Tibial nerve (tissue), 4 donors: ENCODE measurements at regions not wholly inside any gene's neighbourhood (a gene's known extent, or its start where the extent isn't known, plus 50 kb on each side); places are given as distances from the start of the nearest gene placed in this dataset.

ENCODE experiments used
- DNase-seq, 2 donors: peaks; one replicate each; pipeline ENCODE4 v3.0.0-alpha.2; 2019; ENCODE audit warnings: low spot score in 2 of 2
- H3K27ac ChIP-seq, 4 donors: fragments of 200-600 bp; sonication (generic) in 3 of 4; one replicate each; pipeline ENCODE4 v1.5.1; 2017 to 2019; ENCODE audit warnings: mild to moderate bottlenecking in 1 of 4
- H3K27me3 ChIP-seq, 2 donors: fragments of 200-600 bp; sonication (generic) in 1 of 2; one replicate each; pipeline versions ENCODE4 v1.5.1 to v1.6.0; 2017 to 2019
- H3K36me3 ChIP-seq, 3 donors: fragments of 200-600 bp; sonication (generic); one replicate each; pipeline ENCODE4 v1.5.1; 2018 to 2019
- H3K4me1 ChIP-seq, 4 donors: fragments of 200-600 bp; sonication (generic) in 3 of 4; one replicate each; pipeline ENCODE4 v1.5.1; 2017 to 2019
- H3K4me3 ChIP-seq, 4 donors: fragments of 200-600 bp; sonication (generic) in 3 of 4; one replicate each; pipeline ENCODE4 v1.5.1; 2017 to 2019; ENCODE audit warnings: mild to moderate bottlenecking in 1 of 4, moderate library complexity in 1 of 4
- H3K9me3 ChIP-seq, 4 donors: fragments of 200-600 bp; sonication (generic) in 3 of 4; one replicate each; pipeline ENCODE4 v1.5.1; 2017 to 2019
- EP300 ChIP-seq, 2 donors: sonication (generic); formaldehyde crosslinking; IDR thresholded peaks; one replicate each; pipeline ENCODE4 v1.6.1; 2017; ENCODE audit warnings: antibody characterized with exemption in 2 of 2, mild to moderate bottlenecking in 1 of 2
- POLR2A ChIP-seq, 2 donors: fragments of 450-650 bp; IDR thresholded peaks; one replicate each; pipeline ENCODE4 v1.6.1; 2017; ENCODE audit warnings: antibody characterized with exemption in 2 of 2, mild to moderate bottlenecking in 2 of 2, moderate library complexity in 2 of 2
- WGBS, 2 donors: methylation state at CpG; one replicate each; pipeline ENCODE4 v1.1.5; 2018; 5-methylcytosine and 5-hydroxymethylcytosine counted together
- TF ChIP-seq, protein P1 (sequence below), 5 experiments: fragments of 200-600 bp in 3 of 5; fragments of 450-650 bp in 2 of 5; sonication (generic) in 3 of 5; IDR thresholded peaks; one replicate each; pipeline ENCODE4 v1.5.1; 2016 to 2019; ENCODE audit warnings: antibody characterized with exemption in 5 of 5, mild to moderate bottlenecking in 3 of 5, moderate library complexity in 2 of 5

DNA sequence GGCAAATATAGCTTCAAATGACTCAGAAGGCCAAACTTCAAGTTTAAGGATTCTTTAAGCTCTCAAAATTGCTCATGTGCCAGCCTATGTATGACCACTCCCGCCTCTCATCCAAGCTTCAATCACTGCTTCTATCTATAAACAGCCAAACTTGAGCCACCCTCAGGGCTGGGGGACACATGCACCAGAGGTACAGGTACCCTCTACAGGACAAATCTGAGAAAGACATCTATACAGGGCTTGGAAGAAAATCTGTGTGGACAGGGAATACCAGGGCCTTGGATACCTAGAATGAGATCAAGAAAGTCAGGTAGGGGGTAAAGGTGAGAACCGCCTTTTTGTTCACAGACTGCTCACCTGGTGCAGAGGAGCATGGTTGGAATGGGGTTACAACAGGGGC is 217.9 kb downstream of the ATPSCKMT start:
- no peaks in the 10 kb centered on the region for H3K27me3 ChIP-seq
- H3K36me3 ChIP-seq = no peaks in the 10 kb centered on the region
- WGBS, 2 donors = 89 to 93% methylated on average over 2 of the region's 2 CpGs
- TF ChIP-seq, protein P1, sequence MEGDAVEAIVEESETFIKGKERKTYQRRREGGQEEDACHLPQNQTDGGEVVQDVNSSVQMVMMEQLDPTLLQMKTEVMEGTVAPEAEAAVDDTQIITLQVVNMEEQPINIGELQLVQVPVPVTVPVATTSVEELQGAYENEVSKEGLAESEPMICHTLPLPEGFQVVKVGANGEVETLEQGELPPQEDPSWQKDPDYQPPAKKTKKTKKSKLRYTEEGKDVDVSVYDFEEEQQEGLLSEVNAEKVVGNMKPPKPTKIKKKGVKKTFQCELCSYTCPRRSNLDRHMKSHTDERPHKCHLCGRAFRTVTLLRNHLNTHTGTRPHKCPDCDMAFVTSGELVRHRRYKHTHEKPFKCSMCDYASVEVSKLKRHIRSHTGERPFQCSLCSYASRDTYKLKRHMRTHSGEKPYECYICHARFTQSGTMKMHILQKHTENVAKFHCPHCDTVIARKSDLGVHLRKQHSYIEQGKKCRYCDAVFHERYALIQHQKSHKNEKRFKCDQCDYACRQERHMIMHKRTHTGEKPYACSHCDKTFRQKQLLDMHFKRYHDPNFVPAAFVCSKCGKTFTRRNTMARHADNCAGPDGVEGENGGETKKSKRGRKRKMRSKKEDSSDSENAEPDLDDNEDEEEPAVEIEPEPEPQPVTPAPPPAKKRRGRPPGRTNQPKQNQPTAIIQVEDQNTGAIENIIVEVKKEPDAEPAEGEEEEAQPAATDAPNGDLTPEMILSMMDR (IDR thresholded peaks at IDR 0.05) = no peak
- TF ChIP-seq POLR2A (IDR thresholded peaks at IDR 0.05) (no peak), EP300 (IDR thresholded peaks at IDR 0.05) (no peak)
- H3K27ac ChIP-seq = no peak overlapping the region
- no peak for DNase-seq
- H3K4me1 ChIP-seq = no peaks in the 10 kb centered on the region
- H3K4me3 ChIP-seq = no peak overlapping the region
- peaks cover 0 to 28% (median 3%) of the 10 kb centered on the region in 4 donors for H3K9me3 ChIP-seq

DNA sequence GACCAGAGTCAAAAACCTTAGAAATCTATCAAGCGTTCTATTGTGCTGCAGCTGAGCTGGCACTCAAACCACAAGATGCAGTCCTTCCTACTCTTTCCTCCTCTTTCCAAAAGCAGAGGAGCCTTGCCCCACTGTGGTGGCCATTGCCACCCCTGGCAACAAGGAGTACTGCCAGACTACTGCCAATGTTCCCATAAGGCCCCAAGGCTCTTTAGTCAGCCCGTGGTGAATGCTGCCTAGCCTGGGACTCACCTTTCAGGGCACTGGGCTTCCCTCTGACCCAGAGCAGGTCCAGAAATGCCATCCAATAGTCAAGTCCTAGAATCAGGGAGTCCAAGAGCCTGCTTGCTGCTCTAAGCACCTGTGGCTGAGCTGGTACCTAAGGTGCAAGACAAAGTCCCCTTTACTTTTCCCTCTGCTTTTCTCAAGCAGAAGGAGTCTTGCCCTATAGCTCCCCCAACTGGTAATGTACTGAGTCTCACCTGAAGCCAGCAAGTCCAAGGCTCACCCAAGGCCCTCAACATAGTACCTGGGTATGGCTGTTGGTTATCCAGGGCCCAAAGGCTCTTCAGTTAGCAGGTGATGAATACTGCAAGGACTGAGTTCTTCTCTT is 219.4 kb downstream of the ATPSCKMT start:
- no peaks in the 10 kb centered on the region for H3K27me3 ChIP-seq
- no peak for DNase-seq
- H3K36me3 ChIP-seq = no peaks in the 10 kb centered on the region
- no peak overlapping the region for H3K27ac ChIP-seq
- TF ChIP-seq POLR2A (IDR thresholded peaks at IDR 0.05) (no peak), EP300 (IDR thresholded peaks at IDR 0.05) (no peak)
- WGBS, 2 donors = 77 to 83% methylated on average over 2 of the region's 2 CpGs
- H3K4me3 ChIP-seq = no peak overlapping the region
- no peaks in the 10 kb centered on the region for H3K4me1 ChIP-seq
- H3K9me3 ChIP-seq = peaks cover 0 to 41% (median 3%) of the 10 kb centered on the region in 4 donors

DNA sequence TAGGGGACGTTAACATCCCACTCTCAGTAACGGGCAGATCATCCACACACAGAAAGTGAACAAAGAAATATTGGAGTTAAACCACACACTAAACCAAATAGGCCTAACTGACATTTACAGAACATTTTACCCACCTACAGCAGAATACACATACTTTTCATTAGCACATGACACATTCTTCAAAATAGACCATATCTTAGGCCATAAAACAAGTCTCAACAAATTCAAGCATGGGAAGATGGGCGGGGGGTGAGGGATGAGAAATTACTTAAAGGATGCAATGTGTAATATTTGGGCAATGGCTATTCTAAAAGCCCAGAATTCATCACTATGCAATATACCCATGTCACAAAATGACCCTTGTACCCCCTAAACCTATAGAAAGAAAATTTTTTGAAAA is 226.2 kb downstream of the ATPSCKMT start:
- Histone ChIP-seq H3K4me1 (no peaks in the 10 kb centered on the region), H3K36me3 (no peaks in the 10 kb centered on the region), H3K9me3 (peaks cover 0 to 56% (median 3%) of the 10 kb centered on the region in 4 donors), H3K27ac (no peak overlapping the region), H3K27me3 (no peaks in the 10 kb centered on the region), H3K4me3 (no peak overlapping the region)
- 90 to 91% methylated on average over 3 of the region's 3 CpGs for WGBS, 2 donors
- TF ChIP-seq, protein P1 (IDR thresholded peaks at IDR 0.05) = no peak
- TF ChIP-seq POLR2A (IDR thresholded peaks at IDR 0.05) (no peak), EP300 (IDR thresholded peaks at IDR 0.05) (no peak)
- DNase-seq = no peak

DNA sequence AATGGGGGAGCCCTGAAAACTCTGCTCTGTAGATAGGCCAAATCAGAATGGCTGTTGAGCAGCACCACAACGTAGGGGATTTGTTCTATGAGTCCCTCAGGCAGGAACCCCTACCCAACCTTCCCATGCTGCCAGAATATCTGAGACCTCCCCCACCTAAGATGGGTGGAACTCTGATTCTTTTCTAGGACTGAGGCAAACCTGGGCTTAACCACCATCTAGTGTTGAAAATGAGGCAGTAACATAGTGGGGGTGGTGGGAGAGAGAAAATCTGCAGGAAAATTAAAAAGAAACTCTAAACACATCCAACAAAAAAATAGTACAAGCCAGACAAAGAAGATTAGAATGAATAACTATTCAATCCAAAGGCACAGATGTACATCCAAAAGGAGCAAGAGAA is 228.4 kb downstream of the ATPSCKMT start:
- H3K4me3 ChIP-seq = no peak overlapping the region
- 36 to 80% methylated on average over 1 of the region's 1 CpG for WGBS, 2 donors
- H3K36me3 ChIP-seq = no peaks in the 10 kb centered on the region
- no peak overlapping the region for H3K27ac ChIP-seq
- H3K9me3 ChIP-seq = peaks cover 0 to 45% (median 3%) of the 10 kb centered on the region in 4 donors
- H3K27me3 ChIP-seq = no peaks in the 10 kb centered on the region
- TF ChIP-seq, protein P1 (IDR thresholded peaks at IDR 0.05) = no peak
- no peak for TF ChIP-seq EP300 (IDR thresholded peaks at IDR 0.05)
- TF ChIP-seq POLR2A (IDR thresholded peaks at IDR 0.05) = no peak
- no peaks in the 10 kb centered on the region for H3K4me1 ChIP-seq
- DNase-seq = no peak

DNA sequence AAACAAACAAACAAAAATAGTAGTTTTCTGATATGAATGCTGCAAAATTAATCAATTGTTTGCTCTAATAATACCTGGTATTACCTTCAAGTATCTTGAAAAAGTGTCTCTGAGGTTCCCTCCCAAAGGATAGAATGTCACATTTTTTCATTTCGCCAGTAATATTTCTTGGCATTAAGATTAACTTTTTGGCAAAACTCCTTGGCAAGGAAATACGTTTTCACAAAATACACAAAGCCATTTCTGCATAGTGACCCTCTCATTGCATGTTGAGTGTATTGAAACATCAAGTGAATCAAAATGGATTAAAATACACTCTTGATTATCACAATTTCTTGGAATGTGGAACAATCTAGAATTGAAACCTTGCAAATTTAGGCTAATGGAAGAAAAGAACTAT is 230.5 kb downstream of the ATPSCKMT start:
- no peaks in the 10 kb centered on the region for H3K27me3 ChIP-seq
- peaks cover 0 to 30% (median 3%) of the 10 kb centered on the region in 4 donors for H3K9me3 ChIP-seq
- H3K4me3 ChIP-seq = no peak overlapping the region
- no peak for DNase-seq
- no peaks in the 10 kb centered on the region for H3K36me3 ChIP-seq
- no peaks in the 10 kb centered on the region for H3K4me1 ChIP-seq
- TF ChIP-seq EP300 (IDR thresholded peaks at IDR 0.05) (no peak), POLR2A (IDR thresholded peaks at IDR 0.05) (no peak)
- TF ChIP-seq, protein P1 (IDR thresholded peaks at IDR 0.05) = no peak
- WGBS, 2 donors = 33 to 39% methylated on average over 2 of the region's 2 CpGs
- H3K27ac ChIP-seq = no peak overlapping the region
